ENCODE measurements at regions not wholly inside any gene's neighbourhood (a gene's known extent, or its start where the extent isn't known, plus 50 kb on each side); places are given as distances from the start of the nearest gene placed in this dataset.

- DNase-seq = no peak
These were observed 107.5 kb upstream of the ARHGEF26 start for GRCh38 chr3:154013736-154014135.

- no peak for DNase-seq
These were observed 105.9 kb upstream of the ARHGEF26 start for GRCh38 chr3:154015307-154015706.

- DNase-seq = peak; percentile 53
These were observed 103.0 kb upstream of the ARHGEF26 start for GRCh38 chr3:154018100-154018696.

- DNase-seq = no peak
These were observed 98.6 kb upstream of the ARHGEF26 start for GRCh38 chr3:154022606-154023005.

GRCh38 chr3:154023148-154023547 is 98.0 kb upstream of the ARHGEF26 start:
- no peak for DNase-seq

GRCh38 chr3:154025007-154025406 is 96.2 kb upstream of the ARHGEF26 start:
- DNase-seq = no peak

- DNase-seq = no peak
These were observed 91.3 kb upstream of the ARHGEF26 start for GRCh38 chr3:154029926-154030325.

- DNase-seq = no peak
These were observed 86.3 kb upstream of the ARHGEF26 start for GRCh38 chr3:154034797-154035330.

- peak; percentile 19 for DNase-seq
These were observed 80.9 kb upstream of the ARHGEF26 start for GRCh38 chr3:154040283-154040682.

GRCh38 chr3:154044671-154045070 is 76.5 kb upstream of the ARHGEF26 start:
- no peak for DNase-seq

GRCh38 chr3:154050216-154050615 is 71.0 kb upstream of the ARHGEF26 start:
- DNase-seq = no peak

GRCh38 chr3:154050766-154051165 is 70.4 kb upstream of the ARHGEF26 start:
- no peak for DNase-seq

GRCh38 chr3:154059833-154060232 is 61.4 kb upstream of the ARHGEF26 start:
- DNase-seq = no peak

GRCh38 chr3:154060238-154061000 is 60.8 kb upstream of the ARHGEF26 start:
- DNase-seq = no peak

- no peak for DNase-seq
These were observed 60.2 kb upstream of the ARHGEF26 start for GRCh38 chr3:154061001-154061370.

- no peak for DNase-seq
These were observed 58.7 kb upstream of the ARHGEF26 start for GRCh38 chr3:154062513-154062912.

- no peak for DNase-seq
These were observed 50.0 kb upstream of the ARHGEF26 start for GRCh38 chr3:154071146-154071545.

Data from RPMI8226 (cell line).